ENCODE measurements at regions not wholly inside any gene's neighbourhood (a gene's known extent, or its start where the extent isn't known, plus 50 kb on each side); places are given as distances from the start of the nearest gene placed in this dataset.

DNA sequence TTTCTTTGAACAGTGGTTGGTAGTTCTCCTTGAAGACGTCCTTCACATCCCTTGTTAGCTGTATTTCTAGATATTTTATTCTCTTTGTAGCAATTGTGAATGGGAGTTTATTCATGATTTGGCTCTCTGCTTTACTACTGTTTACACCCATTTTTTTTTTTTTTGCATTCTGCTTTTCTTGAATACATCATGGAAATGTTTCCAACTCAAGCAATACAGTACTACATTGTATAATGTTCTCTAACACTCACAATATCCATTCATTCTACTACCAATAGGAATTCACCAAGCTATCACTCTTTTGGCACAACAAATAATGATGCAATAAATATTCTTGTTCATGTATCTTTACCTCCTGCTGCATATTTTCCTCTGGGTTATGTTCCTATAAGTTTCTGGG is 801.7 kb downstream of the NTRK3 start:
- H3K27me3 Mint-ChIP-seq (ENCODE audit: low read depth, poor library complexity): no peaks in the 10 kb centered on the region
- peaks cover 18% of the 10 kb centered on the region for H3K9me3 Mint-ChIP-seq
- H3K27ac Mint-ChIP-seq: no peak overlapping the region
- no peak for TF ChIP-seq CTCF (IDR thresholded peaks at IDR 0.05)
- no peaks in the 10 kb centered on the region for H3K4me1 Mint-ChIP-seq
- H3K4me3 Mint-ChIP-seq: no peak overlapping the region
- H3K36me3 Mint-ChIP-seq (ENCODE audit: low read depth): no peaks in the 10 kb centered on the region
- DNase-seq: no peak

- H3K27me3 Mint-ChIP-seq (ENCODE audit: low read depth, poor library complexity): no peaks in the 10 kb centered on the region
- DNase-seq: no peak
- no peak for TF ChIP-seq CTCF (IDR thresholded peaks at IDR 0.05)
- no peaks in the 10 kb centered on the region for H3K36me3 Mint-ChIP-seq (ENCODE audit: low read depth)
- H3K9me3 Mint-ChIP-seq: peaks cover 21% of the 10 kb centered on the region
- no peak overlapping the region for H3K27ac Mint-ChIP-seq
- H3K4me1 Mint-ChIP-seq: no peaks in the 10 kb centered on the region
- no peak overlapping the region for H3K4me3 Mint-ChIP-seq
Observed at GRCh38 chr15:87450314-87450713, 806.2 kb downstream of the NTRK3 start.

DNA sequence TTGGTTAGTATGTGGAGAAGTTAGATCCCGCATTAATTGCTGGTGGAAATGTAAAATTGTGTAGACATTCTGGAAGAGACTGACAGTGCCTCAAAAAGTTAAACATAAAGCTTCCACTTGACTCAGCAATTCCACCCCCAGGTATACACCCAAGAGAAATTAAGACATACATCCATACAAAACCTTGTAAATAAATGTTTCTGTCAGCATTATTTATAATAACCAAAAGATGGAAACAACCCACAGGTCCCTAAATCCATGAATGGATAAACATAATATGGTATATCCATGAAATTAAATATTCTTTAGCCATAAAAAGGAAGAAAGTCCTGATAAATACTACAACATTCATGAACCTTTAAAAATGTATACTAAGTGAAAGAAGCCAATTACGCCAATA is 817.4 kb downstream of the NTRK3 start:
- H3K36me3 Mint-ChIP-seq (ENCODE audit: low read depth): no peaks in the 10 kb centered on the region
- no peak overlapping the region for H3K27ac Mint-ChIP-seq
- H3K27me3 Mint-ChIP-seq (ENCODE audit: low read depth, poor library complexity): no peaks in the 10 kb centered on the region
- TF ChIP-seq CTCF (IDR thresholded peaks at IDR 0.05): no peak
- H3K9me3 Mint-ChIP-seq: peaks cover 19% of the 10 kb centered on the region
- no peak overlapping the region for H3K4me3 Mint-ChIP-seq
- DNase-seq: no peak
- H3K4me1 Mint-ChIP-seq: peaks cover 5% of the 10 kb centered on the region

- peaks cover 9% of the 10 kb centered on the region for H3K4me1 Mint-ChIP-seq
- peaks cover 4% of the 10 kb centered on the region for H3K27me3 Mint-ChIP-seq (ENCODE audit: low read depth, poor library complexity)
- no peaks in the 10 kb centered on the region for H3K36me3 Mint-ChIP-seq (ENCODE audit: low read depth)
- no peak for TF ChIP-seq CTCF (IDR thresholded peaks at IDR 0.05)
- DNase-seq: no peak
- peaks cover 13% of the 10 kb centered on the region for H3K9me3 Mint-ChIP-seq
- H3K4me3 Mint-ChIP-seq: no peak overlapping the region
- H3K27ac Mint-ChIP-seq: no peak overlapping the region
Observed at GRCh38 chr15:87433871-87434270, 822.7 kb downstream of the NTRK3 start.

- DNase-seq: no peak
- no peak for TF ChIP-seq CTCF (IDR thresholded peaks at IDR 0.05)
- no peaks in the 10 kb centered on the region for H3K9me3 Mint-ChIP-seq
- no peak overlapping the region for H3K27ac Mint-ChIP-seq
- H3K4me1 Mint-ChIP-seq: peaks cover 9% of the 10 kb centered on the region
- H3K27me3 Mint-ChIP-seq (ENCODE audit: low read depth, poor library complexity): peaks cover 4% of the 10 kb centered on the region
- no peaks in the 10 kb centered on the region for H3K36me3 Mint-ChIP-seq (ENCODE audit: low read depth)
- no peak overlapping the region for H3K4me3 Mint-ChIP-seq
Observed at GRCh38 chr15:87429754-87430153, 826.8 kb downstream of the NTRK3 start.

- no peak for DNase-seq
- H3K27me3 Mint-ChIP-seq (ENCODE audit: low read depth, poor library complexity): no peaks in the 10 kb centered on the region
- no peak overlapping the region for H3K4me3 Mint-ChIP-seq
- no peak for TF ChIP-seq CTCF (IDR thresholded peaks at IDR 0.05)
- no peaks in the 10 kb centered on the region for H3K4me1 Mint-ChIP-seq
- H3K9me3 Mint-ChIP-seq: no peaks in the 10 kb centered on the region
- H3K36me3 Mint-ChIP-seq (ENCODE audit: low read depth): no peaks in the 10 kb centered on the region
- H3K27ac Mint-ChIP-seq: no peak overlapping the region
Observed at GRCh38 chr15:87420017-87420416, 836.5 kb downstream of the NTRK3 start.

Data from nephron progenitor cell (in vitro differentiated cells).